HG03457 (cell line): ENCODE measurements at regions not wholly inside any gene's neighbourhood (a gene's known extent, or its start where the extent isn't known, plus 50 kb on each side); places are given as distances from the start of the nearest gene placed in this dataset.
"Not testable (repeated sequence)": the region's sequence is repeated elsewhere in the genome, so short reads cannot be mapped to it uniquely, and the experiment has no call there.

Experiments
- ATAC-seq: cut with Tn5 transposase; IDR thresholded peaks from one replicate; pipeline ENCODE4 v1.9.1; 2021; ENCODE audit warnings: moderate number of reproducible peaks; ENCODE audit not compliant: unreplicated experiment

- ATAC-seq: no peak
Observed at GRCh38 chr4:103499094-103499493, 220.7 kb downstream of the TACR3 start.

GRCh38 chr4:103498161-103499070 lies 221.4 kb downstream of the TACR3 start:
- ATAC-seq: peak; percentile 92

GRCh38 chr4:103497692-103498091 lies 222.1 kb downstream of the TACR3 start:
- peak; percentile 31 for ATAC-seq

- no peak for ATAC-seq
Observed at GRCh38 chr4:103496800-103497199, 223.0 kb downstream of the TACR3 start.

GRCh38 chr4:103493450-103494159 lies 226.2 kb downstream of the TACR3 start:
- ATAC-seq: no peak

- ATAC-seq: not testable (repeated sequence)
Observed at GRCh38 chr4:103485296-103485695, 234.5 kb downstream of the TACR3 start.

- no peak for ATAC-seq
Observed at GRCh38 chr4:103484521-103484920, 235.3 kb downstream of the TACR3 start.

- no peak for ATAC-seq
Observed at GRCh38 chr4:103482893-103483292, 236.9 kb downstream of the TACR3 start.

- no peak for ATAC-seq
Observed at GRCh38 chr4:103482471-103482870, 237.3 kb downstream of the TACR3 start.

GRCh38 chr4:103478734-103479133 lies 241.1 kb downstream of the TACR3 start:
- no peak for ATAC-seq

GRCh38 chr4:103478210-103478609 lies 241.6 kb downstream of the TACR3 start:
- no peak for ATAC-seq

GRCh38 chr4:103457566-103457965 lies 259.4 kb upstream of the CENPE start:
- ATAC-seq: no peak

- ATAC-seq: no peak
Observed at GRCh38 chr4:103451341-103451740, 253.2 kb upstream of the CENPE start.

- ATAC-seq: no peak
Observed at GRCh38 chr4:103450693-103451092, 252.6 kb upstream of the CENPE start.

GRCh38 chr4:103449296-103450023 lies 251.3 kb upstream of the CENPE start:
- no peak for ATAC-seq

GRCh38 chr4:103445377-103445776 lies 247.2 kb upstream of the CENPE start:
- no peak for ATAC-seq

GRCh38 chr4:103443324-103443723 lies 245.2 kb upstream of the CENPE start:
- ATAC-seq: no peak

GRCh38 chr4:103429283-103429682 lies 231.1 kb upstream of the CENPE start:
- ATAC-seq: no peak

GRCh38 chr4:103425406-103425805 lies 227.3 kb upstream of the CENPE start:
- no peak for ATAC-seq

GRCh38 chr4:103424853-103425252 lies 226.7 kb upstream of the CENPE start:
- no peak for ATAC-seq

GRCh38 chr4:103423261-103423660 lies 225.1 kb upstream of the CENPE start:
- ATAC-seq: no peak
